Liver (tissue), 7 donors: ENCODE measurements at regions not wholly inside any gene's neighbourhood (a gene's known extent, or its start where the extent isn't known, plus 50 kb on each side); places are given as distances from the start of the nearest gene placed in this dataset.
A peak's percentile ranks its signal among the peaks of the same experiment; 100 is the strongest.

ENCODE experiments used
- DNase-seq: peaks from one replicate; pipeline ENCODE4 v3.0.0-alpha.2; 2017; ENCODE audit warnings: low spot score
- H3K27ac ChIP-seq, 2 donors: one replicate each; pipeline ENCODE4 v1.7.0; 2013; ENCODE audit warnings: inconsistent platforms in 2 of 2, low read length in 2 of 2, control low read depth in 1 of 2, low read depth in 1 of 2, mild to moderate bottlenecking in 1 of 2
- H3K27me3 ChIP-seq, 4 donors: one replicate each; pipeline versions ENCODE4 v1.6.1 to v1.7.0; 2013; ENCODE audit warnings: low read length in 3 of 4, inconsistent platforms in 1 of 4, mild to moderate bottlenecking in 1 of 4, moderate library complexity in 1 of 4; ENCODE audit not compliant: control insufficient read depth in 4 of 4, insufficient read depth in 4 of 4
- H3K36me3 ChIP-seq, 4 donors: one replicate each; pipeline versions ENCODE4 v1.6.1 to v1.7.0; 2013; ENCODE audit warnings: low read length in 3 of 4, mild to moderate bottlenecking in 3 of 4, low read depth in 1 of 4, moderate library complexity in 1 of 4; ENCODE audit not compliant: control insufficient read depth in 4 of 4, insufficient read depth in 3 of 4
- H3K4me1 ChIP-seq, 4 donors: one replicate each; pipeline versions ENCODE4 v1.6.1 to v1.7.0; 2013; ENCODE audit warnings: low read length in 3 of 4, mild to moderate bottlenecking in 3 of 4, moderate library complexity in 1 of 4; ENCODE audit not compliant: control insufficient read depth in 4 of 4, insufficient read depth in 4 of 4
- H3K4me3 ChIP-seq, 3 donors: one replicate each; pipeline versions ENCODE4 v1.6.1 to v1.7.0; 2013; ENCODE audit warnings: low read length in 3 of 3, control low read depth in 1 of 3, low read depth in 1 of 3, mild to moderate bottlenecking in 1 of 3
- H3K9ac ChIP-seq, 2 donors: one replicate each; pipeline ENCODE4 v1.7.0; 2013; ENCODE audit warnings: low read length in 2 of 2, mild to moderate bottlenecking in 2 of 2, moderate library complexity in 2 of 2, control low read depth in 1 of 2, low read depth in 1 of 2
- H3K9me3 ChIP-seq, 4 donors: one replicate each; pipeline versions ENCODE4 v1.6.1 to v1.7.0; 2013; ENCODE audit warnings: low read length in 3 of 4; ENCODE audit not compliant: control insufficient read depth in 4 of 4
- FOXA1 ChIP-seq: IDR thresholded peaks from 2 replicates; pipeline ENCODE4 v1.6.1; 2016; ENCODE audit warnings: antibody characterized with exemption
- FOXA2 ChIP-seq: IDR thresholded peaks from 2 replicates; pipeline ENCODE4 v1.6.1; 2016; ENCODE audit warnings: antibody characterized with exemption
- GABPA ChIP-seq, 2 donors: IDR thresholded peaks in 1 of 2; conservative IDR thresholded peaks in 1 of 2; 2 replicates each; pipeline ENCODE4 v1.6.1; 2016; ENCODE audit warnings: antibody characterized with exemption in 2 of 2, mild to moderate bottlenecking in 1 of 2, moderate library complexity in 1 of 2
- HNF4A ChIP-seq, 2 donors: conservative IDR thresholded peaks; 2 replicates each; pipeline ENCODE4 v1.6.1; 2016; ENCODE audit warnings: antibody characterized with exemption in 2 of 2, mild to moderate bottlenecking in 2 of 2
- HNF4G ChIP-seq: IDR thresholded peaks from 2 replicates; pipeline ENCODE4 v1.6.1; 2016; ENCODE audit warnings: antibody characterized with exemption
- JUND ChIP-seq, 2 donors: IDR thresholded peaks; 2 replicates each; pipeline ENCODE4 v1.6.1; 2016; ENCODE audit warnings: antibody characterized with exemption in 2 of 2
- NR2F2 ChIP-seq: IDR thresholded peaks from 2 replicates; pipeline ENCODE4 v1.6.1; 2016; ENCODE audit warnings: antibody characterized with exemption
- RAD21 ChIP-seq, 2 donors: IDR thresholded peaks; 2 replicates each; pipeline ENCODE4 v1.6.1; 2016; ENCODE audit warnings: antibody characterized with exemption in 2 of 2, mild to moderate bottlenecking in 2 of 2
- RXRA ChIP-seq, 2 donors: IDR thresholded peaks; 2 replicates each; pipeline ENCODE4 v1.6.1; 2017 to 2018; ENCODE audit warnings: antibody characterized with exemption in 2 of 2, mild to moderate bottlenecking in 1 of 2
- SP1 ChIP-seq: IDR thresholded peaks from 2 replicates; pipeline ENCODE4 v1.6.1; 2018; ENCODE audit warnings: antibody characterized with exemption, mild to moderate bottlenecking
- YY1 ChIP-seq: IDR thresholded peaks from 2 replicates; pipeline ENCODE4 v1.6.1; 2016; ENCODE audit warnings: antibody characterized with exemption, mild to moderate bottlenecking
- WGBS: extraction: QIAGEN DNeasy Blood & Tissue Kit; methylation state at CpG from one replicate; pipeline ENCODE4 v1.1.7; 2013; 5-methylcytosine and 5-hydroxymethylcytosine counted together
- TF ChIP-seq, protein P1 (sequence below): IDR thresholded peaks from 2 replicates; pipeline ENCODE4 v1.6.1; 2016; ENCODE audit warnings: antibody characterized with exemption
- TF ChIP-seq, protein P2 (sequence below): IDR thresholded peaks from 2 replicates; pipeline ENCODE4 v1.6.1; 2016; ENCODE audit warnings: antibody characterized with exemption
- TF ChIP-seq, protein P3 (sequence below): IDR thresholded peaks from 2 replicates; pipeline ENCODE4 v1.6.1; 2016; ENCODE audit warnings: antibody characterized with exemption, mild to moderate bottlenecking
- donor health status: healthy.
- donor health status: healthy.
- donor health status: healthy.
- donor health status: healthy.

DNA sequence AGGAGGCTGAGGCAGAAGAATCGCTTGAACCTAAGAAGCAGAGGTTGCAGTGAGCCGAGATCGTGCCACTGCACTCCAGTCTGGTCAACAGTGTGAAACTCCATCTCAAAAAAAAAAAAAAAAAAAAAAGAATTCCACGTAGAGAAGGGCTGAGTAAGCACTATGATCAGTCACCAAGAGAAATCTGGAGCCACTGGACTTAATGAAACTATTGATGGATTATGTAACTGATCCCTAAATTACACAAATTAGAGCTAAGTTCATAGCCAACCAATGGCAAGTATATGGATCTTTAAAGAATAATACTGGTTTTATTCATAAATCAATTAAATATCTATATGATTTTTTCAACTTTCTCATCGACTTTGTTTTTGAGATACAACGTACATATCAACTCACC is 72.2 kb upstream of the ABLIM1 start:
- Histone ChIP-seq H3K27me3 (no peaks in the 10 kb centered on the region), H3K36me3 (no peaks in the 10 kb centered on the region), H3K9me3 (no peaks in the 10 kb centered on the region), H3K4me1 (peaks cover 4 to 13% (median 6%) of the 10 kb centered on the region in 4 donors), H3K9ac (no peak overlapping the region), H3K4me3 (no peak overlapping the region), H3K27ac (no peak overlapping the region)
- no peak for DNase-seq
- TF ChIP-seq YY1 (no peak), SP1 (no peak), FOXA1 (no peak), NR2F2 (no peak), HNF4A (conservative IDR thresholded peaks at IDR 0.05) (no peak)
- TF ChIP-seq, protein P1, sequence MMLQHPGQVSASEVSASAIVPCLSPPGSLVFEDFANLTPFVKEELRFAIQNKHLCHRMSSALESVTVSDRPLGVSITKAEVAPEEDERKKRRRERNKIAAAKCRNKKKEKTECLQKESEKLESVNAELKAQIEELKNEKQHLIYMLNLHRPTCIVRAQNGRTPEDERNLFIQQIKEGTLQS = no peak
- WGBS = 72% methylated on average over 6 of the region's 6 CpGs

DNA sequence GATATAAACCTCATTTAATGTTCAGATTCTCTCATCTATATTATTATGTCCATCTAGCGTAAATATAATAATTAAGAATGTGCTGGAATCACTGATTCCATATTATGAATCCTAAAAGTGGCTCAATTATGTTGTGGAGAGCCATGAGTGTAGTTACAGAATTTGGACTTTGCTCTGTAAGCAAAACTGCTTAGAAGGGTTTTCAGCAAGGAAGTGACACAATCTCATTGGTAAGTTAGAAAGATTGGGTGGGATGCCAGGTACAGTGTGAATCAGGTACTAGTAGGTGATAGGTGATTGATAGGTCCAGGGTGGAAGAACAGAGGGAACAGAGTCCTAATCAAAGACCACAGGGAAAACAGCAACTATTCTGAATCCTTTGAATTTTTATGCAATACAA is 74.9 kb upstream of the ABLIM1 start:
- WGBS = 96% methylated on average over 1 of the region's 1 CpG
- Histone ChIP-seq H3K4me3 (no peak overlapping the region), H3K27ac (no peak overlapping the region), H3K27me3 (no peaks in the 10 kb centered on the region), H3K4me1 (peaks cover 0 to 5% (median 4%) of the 10 kb centered on the region in 4 donors), H3K9ac (no peak overlapping the region), H3K9me3 (no peaks in the 10 kb centered on the region), H3K36me3 (no peaks in the 10 kb centered on the region)
- DNase-seq = no peak
- TF ChIP-seq YY1 (no peak), HNF4A (conservative IDR thresholded peaks at IDR 0.05) (peak; percentile 74 to 83), HNF4G (peak; percentile 32), JUND (IDR thresholded peaks at IDR 0.05) (no peak), SP1 (peak; percentile 20), GABPA (IDR thresholded peaks at IDR 0.05 in 1 of 2, conservative IDR thresholded peaks at IDR 0.05 in 1 of 2) (no peak), RAD21 (IDR thresholded peaks at IDR 0.05) (no peak), FOXA2 (no peak), RXRA (IDR thresholded peaks at IDR 0.05) (peak; percentile 31 to 47)
- TF ChIP-seq, protein P2, sequence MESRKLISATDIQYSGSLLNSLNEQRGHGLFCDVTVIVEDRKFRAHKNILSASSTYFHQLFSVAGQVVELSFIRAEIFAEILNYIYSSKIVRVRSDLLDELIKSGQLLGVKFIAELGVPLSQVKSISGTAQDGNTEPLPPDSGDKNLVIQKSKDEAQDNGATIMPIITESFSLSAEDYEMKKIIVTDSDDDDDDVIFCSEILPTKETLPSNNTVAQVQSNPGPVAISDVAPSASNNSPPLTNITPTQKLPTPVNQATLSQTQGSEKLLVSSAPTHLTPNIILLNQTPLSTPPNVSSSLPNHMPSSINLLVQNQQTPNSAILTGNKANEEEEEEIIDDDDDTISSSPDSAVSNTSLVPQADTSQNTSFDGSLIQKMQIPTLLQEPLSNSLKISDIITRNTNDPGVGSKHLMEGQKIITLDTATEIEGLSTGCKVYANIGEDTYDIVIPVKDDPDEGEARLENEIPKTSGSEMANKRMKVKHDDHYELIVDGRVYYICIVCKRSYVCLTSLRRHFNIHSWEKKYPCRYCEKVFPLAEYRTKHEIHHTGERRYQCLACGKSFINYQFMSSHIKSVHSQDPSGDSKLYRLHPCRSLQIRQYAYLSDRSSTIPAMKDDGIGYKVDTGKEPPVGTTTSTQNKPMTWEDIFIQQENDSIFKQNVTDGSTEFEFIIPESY = no peak
- TF ChIP-seq, protein P3, sequence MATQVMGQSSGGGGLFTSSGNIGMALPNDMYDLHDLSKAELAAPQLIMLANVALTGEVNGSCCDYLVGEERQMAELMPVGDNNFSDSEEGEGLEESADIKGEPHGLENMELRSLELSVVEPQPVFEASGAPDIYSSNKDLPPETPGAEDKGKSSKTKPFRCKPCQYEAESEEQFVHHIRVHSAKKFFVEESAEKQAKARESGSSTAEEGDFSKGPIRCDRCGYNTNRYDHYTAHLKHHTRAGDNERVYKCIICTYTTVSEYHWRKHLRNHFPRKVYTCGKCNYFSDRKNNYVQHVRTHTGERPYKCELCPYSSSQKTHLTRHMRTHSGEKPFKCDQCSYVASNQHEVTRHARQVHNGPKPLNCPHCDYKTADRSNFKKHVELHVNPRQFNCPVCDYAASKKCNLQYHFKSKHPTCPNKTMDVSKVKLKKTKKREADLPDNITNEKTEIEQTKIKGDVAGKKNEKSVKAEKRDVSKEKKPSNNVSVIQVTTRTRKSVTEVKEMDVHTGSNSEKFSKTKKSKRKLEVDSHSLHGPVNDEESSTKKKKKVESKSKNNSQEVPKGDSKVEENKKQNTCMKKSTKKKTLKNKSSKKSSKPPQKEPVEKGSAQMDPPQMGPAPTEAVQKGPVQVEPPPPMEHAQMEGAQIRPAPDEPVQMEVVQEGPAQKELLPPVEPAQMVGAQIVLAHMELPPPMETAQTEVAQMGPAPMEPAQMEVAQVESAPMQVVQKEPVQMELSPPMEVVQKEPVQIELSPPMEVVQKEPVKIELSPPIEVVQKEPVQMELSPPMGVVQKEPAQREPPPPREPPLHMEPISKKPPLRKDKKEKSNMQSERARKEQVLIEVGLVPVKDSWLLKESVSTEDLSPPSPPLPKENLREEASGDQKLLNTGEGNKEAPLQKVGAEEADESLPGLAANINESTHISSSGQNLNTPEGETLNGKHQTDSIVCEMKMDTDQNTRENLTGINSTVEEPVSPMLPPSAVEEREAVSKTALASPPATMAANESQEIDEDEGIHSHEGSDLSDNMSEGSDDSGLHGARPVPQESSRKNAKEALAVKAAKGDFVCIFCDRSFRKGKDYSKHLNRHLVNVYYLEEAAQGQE = no peak

DNA sequence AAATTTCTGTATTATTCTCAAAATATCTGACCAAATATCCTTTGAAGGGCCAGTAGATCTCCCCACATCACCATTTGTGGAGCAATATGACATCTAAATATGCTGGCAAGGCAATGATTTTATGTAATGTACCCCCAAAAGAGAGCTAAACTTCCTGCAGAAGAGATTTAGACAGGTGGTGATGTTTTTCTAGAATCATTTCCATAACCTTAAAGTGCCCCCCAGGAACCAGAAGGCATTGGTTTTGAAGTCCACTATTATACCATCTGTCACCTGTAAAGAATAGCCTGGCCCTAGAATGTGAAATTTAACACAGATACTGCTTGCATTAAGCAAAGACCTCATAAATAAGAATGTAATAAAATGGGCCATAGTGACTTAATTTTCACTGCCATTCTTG is 77.9 kb upstream of the ABLIM1 start:
- H3K27ac ChIP-seq = no peak overlapping the region
- no peak for DNase-seq
- TF ChIP-seq, protein P3 = no peak
- no peak for TF ChIP-seq YY1
- TF ChIP-seq SP1 = no peak
- no peak for TF ChIP-seq GABPA (IDR thresholded peaks at IDR 0.05 in 1 of 2, conservative IDR thresholded peaks at IDR 0.05 in 1 of 2)
- no peak for TF ChIP-seq HNF4G
- TF ChIP-seq, protein P1 = no peak
- no peak for TF ChIP-seq JUND (IDR thresholded peaks at IDR 0.05)
- no peak for TF ChIP-seq HNF4A (conservative IDR thresholded peaks at IDR 0.05)
- no peaks in the 10 kb centered on the region for H3K36me3 ChIP-seq
- H3K9ac ChIP-seq = no peak overlapping the region
- no peaks in the 10 kb centered on the region for H3K27me3 ChIP-seq
- H3K9me3 ChIP-seq = no peaks in the 10 kb centered on the region
- H3K4me1 ChIP-seq = peaks cover 0 to 5% (median 4%) of the 10 kb centered on the region in 4 donors
- no peak overlapping the region for H3K4me3 ChIP-seq
